NCI-H1105 (cell line): ENCODE measurements at regions not wholly inside any gene's neighbourhood (a gene's known extent, or its start where the extent isn't known, plus 50 kb on each side); places are given as distances from the start of the nearest gene placed in this dataset.
A peak's percentile ranks its signal among the peaks of the same experiment; 100 is the strongest.

Experiments used
- DNase-seq: peaks from one replicate; lab custom pipeline; 2025; lab: John Stamatoyannopoulos, UW

GRCh38 chr5:167557359-167557758 is 734.1 kb upstream of the WWC1 start:
- DNase-seq, result no peak

DNA sequence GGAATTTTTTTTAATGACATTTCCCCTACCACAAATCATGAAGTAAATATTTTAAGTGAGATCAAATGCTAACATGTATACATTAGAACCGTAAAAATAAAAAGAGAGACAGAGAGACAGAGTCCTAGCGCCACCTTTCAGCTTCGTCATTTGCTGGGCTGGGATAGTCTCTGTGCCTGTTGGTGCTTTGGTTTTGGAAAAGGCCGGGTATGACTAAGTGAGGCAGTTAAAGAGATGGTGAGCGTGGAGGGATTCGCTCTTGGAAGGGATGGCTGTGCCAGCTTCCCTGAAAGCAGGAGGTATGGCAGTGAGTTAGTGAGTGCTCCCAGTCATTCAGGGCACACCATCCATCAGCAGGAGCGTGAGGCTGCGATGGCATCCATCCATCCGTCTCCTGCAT is 729.6 kb upstream of the WWC1 start:
- no peak for DNase-seq

- no peak for DNase-seq
Observed at GRCh38 chr5:167564275-167564674, 727.2 kb upstream of the WWC1 start.

- no peak for DNase-seq
Observed at GRCh38 chr5:167565189-167565954, 726.1 kb upstream of the WWC1 start.

- no peak for DNase-seq
Observed at GRCh38 chr5:167570431-167570830, 721.0 kb upstream of the WWC1 start.

- no peak for DNase-seq
Observed at GRCh38 chr5:167571824-167572223, 719.6 kb upstream of the WWC1 start.

GRCh38 chr5:167573370-167574127 is 717.9 kb upstream of the WWC1 start:
- DNase-seq, result peak; percentile 42

- no peak for DNase-seq
Observed at GRCh38 chr5:167574464-167574863, 717.0 kb upstream of the WWC1 start.

GRCh38 chr5:167575330-167575729 is 716.1 kb upstream of the WWC1 start:
- DNase-seq, result no peak

DNA sequence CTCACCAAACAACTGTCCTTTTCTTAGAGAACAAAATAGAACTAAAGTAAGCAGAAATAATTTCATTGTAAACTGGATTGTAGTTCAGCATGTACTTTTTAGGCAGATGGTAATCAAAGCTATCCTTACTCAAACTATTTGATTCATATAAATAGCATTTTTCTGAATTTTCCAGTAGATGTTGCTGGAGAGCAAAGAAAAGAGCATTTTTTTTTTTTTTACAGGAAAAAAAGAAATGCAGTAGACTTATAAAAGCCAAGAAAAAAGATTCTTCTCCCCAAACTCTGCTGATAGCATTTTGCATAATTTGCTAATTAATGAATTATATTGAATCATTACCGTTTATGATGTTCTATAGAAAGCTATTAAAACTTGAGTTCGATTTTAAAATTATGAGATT is 715.3 kb upstream of the WWC1 start:
- DNase-seq, result no peak

DNA sequence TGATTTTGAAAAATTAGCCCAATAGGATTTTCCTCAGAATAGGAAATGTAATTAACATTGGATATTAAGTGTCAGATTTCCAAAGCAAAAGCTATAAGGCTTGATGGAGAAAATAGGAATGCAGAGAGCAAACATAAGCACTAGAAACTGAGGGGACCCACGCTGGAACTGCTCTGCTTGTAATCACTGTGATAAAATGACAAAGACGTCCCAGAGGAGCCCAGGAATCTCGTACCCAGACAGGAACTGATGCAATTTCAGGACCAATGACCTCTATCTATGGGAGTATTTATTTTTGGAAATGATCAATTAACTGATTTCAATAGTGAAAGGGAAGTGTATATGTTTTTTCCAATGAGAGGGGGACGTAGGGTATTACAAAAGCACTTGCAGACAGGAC is 714.5 kb upstream of the WWC1 start:
- DNase-seq, result no peak

GRCh38 chr5:167577616-167578015 is 713.8 kb upstream of the WWC1 start:
- DNase-seq, result no peak

DNA sequence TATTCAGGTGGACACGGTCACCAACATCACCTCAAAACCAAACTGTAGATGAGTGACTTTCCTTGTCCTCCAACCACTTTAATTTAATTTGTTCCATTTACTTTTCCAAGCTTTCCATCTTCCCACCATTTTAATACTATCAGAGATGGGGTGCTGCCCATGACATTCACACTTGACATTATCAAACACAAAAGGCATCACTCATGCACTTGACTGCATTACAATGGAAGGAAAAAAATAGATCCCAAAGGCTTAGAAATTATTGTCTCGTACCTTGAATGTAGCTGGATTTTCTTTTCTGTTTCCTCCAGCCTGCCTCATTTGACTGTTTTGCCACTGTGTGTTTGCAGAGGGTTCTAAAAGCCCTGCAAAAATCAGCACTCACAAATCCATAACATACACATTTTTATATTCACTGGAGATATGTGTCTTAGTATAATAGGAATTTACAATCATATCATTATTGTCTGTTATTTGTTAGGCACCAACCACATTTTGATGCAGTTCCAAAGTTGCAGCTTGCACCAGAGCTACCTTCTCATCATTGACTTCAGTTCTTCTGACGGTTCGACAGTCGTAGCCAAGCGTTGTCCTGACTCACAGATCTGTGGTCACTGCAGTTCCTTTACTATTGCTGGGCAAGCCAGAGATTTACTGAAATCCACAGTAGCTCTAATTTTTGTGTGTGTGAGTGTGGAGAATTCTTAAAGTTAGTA is 712.3 kb upstream of the WWC1 start:
- DNase-seq, result no peak

DNA sequence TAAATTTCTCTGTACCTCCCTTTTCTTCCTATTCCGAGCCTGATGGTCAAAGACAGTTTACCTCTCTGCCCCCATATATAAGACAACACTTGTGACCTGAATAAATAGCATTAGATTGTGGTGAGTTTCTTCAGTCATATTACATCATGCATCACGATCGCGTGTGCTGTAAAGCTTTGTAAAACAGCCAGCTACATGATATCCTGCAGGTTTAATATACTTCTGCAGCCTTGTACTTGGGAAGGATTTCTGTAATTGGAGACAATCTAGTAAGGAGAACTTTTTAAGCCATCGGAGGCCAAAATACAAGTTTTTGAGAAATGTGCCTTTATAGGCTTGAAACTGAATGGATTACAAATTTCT is 711.8 kb upstream of the WWC1 start:
- no peak for DNase-seq

- no peak for DNase-seq
Observed at GRCh38 chr5:167580608-167581007, 710.8 kb upstream of the WWC1 start.

GRCh38 chr5:167582283-167582682 is 709.2 kb upstream of the WWC1 start:
- DNase-seq, result no peak

DNA sequence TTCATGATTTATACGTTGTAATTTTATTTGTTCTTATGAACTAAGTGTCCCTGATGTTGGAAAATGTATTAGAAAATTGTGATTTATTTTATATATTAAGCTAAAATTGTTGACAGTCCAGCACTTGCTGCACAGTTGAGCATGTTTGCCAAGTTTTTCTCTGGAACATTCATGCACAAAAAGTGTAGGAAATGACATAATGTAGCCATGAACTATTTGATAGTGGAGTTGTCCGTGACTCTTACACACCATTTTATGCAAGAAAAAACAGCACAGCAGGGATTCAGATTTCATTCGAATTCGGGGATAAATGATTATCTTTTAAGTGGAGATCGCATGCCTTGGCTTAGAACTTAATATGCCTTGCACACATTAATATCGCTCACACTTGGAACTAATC is 708.6 kb upstream of the WWC1 start:
- DNase-seq, result no peak

GRCh38 chr5:167585184-167585583 is 706.3 kb upstream of the WWC1 start:
- no peak for DNase-seq

DNA sequence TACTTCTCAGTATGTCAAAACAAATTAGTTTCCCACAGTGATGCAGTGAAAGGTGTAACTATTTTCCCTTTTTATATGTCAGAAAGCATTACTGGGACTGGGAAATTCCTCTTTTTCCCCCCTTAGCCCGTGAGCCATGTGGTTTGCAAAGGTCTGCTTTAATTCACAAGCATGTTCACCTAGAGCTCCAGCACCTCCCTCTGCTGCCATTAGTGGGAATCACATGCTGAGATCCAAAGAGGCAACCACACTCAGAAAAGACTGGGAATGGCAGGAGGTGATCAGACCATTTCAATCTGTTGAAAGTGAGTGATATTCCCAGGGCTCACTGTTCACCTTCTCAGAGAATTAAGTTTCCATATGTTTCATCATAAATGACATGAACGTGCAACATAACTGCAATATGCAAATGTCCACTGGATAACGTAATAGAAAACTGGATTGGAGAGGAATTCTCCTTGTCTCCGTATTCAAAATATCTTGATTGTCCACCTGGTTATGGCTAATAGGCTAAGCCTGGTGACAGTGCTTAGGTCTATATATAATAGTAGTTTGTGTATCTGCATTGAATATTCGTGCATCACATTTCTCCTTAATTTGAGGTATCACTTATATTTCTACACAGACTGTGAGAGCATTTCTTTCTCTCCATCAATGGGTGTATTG is 703.5 kb upstream of the WWC1 start:
- DNase-seq, result no peak

- DNase-seq, result no peak
Observed at GRCh38 chr5:167592114-167592513, 699.3 kb upstream of the WWC1 start.

- DNase-seq, result no peak
Observed at GRCh38 chr5:167593329-167594060, 698.0 kb upstream of the WWC1 start.

GRCh38 chr5:167594061-167594435 is 697.4 kb upstream of the WWC1 start:
- DNase-seq, result no peak
